NT2/D1 (cell line): ENCODE measurements at regions not wholly inside any gene's neighbourhood (a gene's known extent, or its start where the extent isn't known, plus 50 kb on each side); places are given as distances from the start of the nearest gene placed in this dataset.
"Not testable (repeated sequence)": the region's sequence is repeated elsewhere in the genome, so short reads cannot be mapped to it uniquely, and the experiment has no call there.

Experiments used
- DNase-seq: peaks from one replicate; pipeline ENCODE4 v3.0.0-alpha.2; 2011; ENCODE audit warnings: low read depth, low spot score
- H3K27me3 ChIP-seq: 2 replicates; pipeline ENCODE4 v1.6.0; 2011; ENCODE audit warnings: mild to moderate bottlenecking; ENCODE audit not compliant: insufficient read length, insufficient read depth
- H3K36me3 ChIP-seq: 2 replicates; pipeline ENCODE4 v1.6.1; 2011; ENCODE audit warnings: mild to moderate bottlenecking, low read length, mixed read lengths; ENCODE audit not compliant: insufficient read depth, insufficient read length
- H3K4me1 ChIP-seq: 2 replicates; pipeline ENCODE4 v1.5.1; 2011; ENCODE audit not compliant: insufficient read depth, insufficient read length
- H3K4me3 ChIP-seq: 2 replicates; pipeline ENCODE4 v1.5.1; 2011; ENCODE audit warnings: low read depth; ENCODE audit not compliant: insufficient read length
- H3K9ac ChIP-seq: 2 replicates; pipeline ENCODE4 v1.6.0; 2011; ENCODE audit warnings: low read depth; ENCODE audit not compliant: insufficient read length
- H3K9me3 ChIP-seq: 2 replicates; pipeline ENCODE4 v1.5.1; 2011; ENCODE audit warnings: mild to moderate bottlenecking, low read length; ENCODE audit not compliant: insufficient read depth
- SUZ12 ChIP-seq: IDR thresholded peaks from 2 replicates; pipeline ENCODE4 v1.6.1; 2011; ENCODE audit not compliant: insufficient read length, insufficient read depth; ENCODE audit errors: extremely low read depth
- YY1 ChIP-seq: IDR thresholded peaks from 2 replicates; pipeline ENCODE4 v1.6.1; 2011; ENCODE audit not compliant: insufficient read length, insufficient read depth
- ZNF274 ChIP-seq: IDR thresholded peaks from 2 replicates; pipeline ENCODE4 v1.6.1; 2011; ENCODE audit warnings: mild to moderate bottlenecking, low read depth, low read length

DNA sequence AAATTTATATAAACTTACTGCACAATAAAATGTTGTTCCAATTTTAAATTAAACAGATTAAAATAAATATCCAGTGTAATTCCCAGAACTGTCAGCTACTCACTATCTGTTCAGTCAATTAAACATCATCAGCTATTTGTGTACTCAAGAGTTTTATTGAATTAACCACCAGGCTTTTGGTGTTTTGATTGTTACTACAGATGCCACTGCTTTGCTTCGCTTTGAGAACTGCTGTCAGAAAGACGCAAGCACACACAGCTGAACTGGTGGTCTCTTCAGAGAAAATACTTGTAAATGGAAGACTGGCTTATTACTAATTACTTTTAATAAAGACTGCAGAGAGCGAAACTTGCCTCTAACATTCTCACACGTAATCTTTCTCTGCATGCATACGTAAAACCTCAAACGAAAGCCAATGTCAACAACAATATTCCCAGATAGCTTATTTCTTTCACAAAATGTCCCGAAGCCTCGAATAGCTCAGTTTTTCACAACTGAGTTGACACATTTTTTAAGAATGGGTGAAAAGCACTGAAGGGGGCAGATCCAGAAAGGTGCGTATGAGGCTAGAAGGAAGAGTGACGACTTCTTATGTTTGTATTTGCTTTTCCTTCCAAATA is 259.6 kb upstream of the RPS23 start:
- DNase-seq = no peak
- peaks cover 5% of the 10 kb centered on the region; the same call in 1 of the 2 replicates for H3K9me3 ChIP-seq
- H3K27me3 ChIP-seq = no peaks in the 10 kb centered on the region
- no peaks in the 10 kb centered on the region for H3K4me1 ChIP-seq
- no peak for TF ChIP-seq YY1
- TF ChIP-seq ZNF274 = no peak
- no peak for TF ChIP-seq SUZ12
- no peaks in the 10 kb centered on the region for H3K36me3 ChIP-seq
- no peak overlapping the region for H3K9ac ChIP-seq
- no peak overlapping the region for H3K4me3 ChIP-seq

DNA sequence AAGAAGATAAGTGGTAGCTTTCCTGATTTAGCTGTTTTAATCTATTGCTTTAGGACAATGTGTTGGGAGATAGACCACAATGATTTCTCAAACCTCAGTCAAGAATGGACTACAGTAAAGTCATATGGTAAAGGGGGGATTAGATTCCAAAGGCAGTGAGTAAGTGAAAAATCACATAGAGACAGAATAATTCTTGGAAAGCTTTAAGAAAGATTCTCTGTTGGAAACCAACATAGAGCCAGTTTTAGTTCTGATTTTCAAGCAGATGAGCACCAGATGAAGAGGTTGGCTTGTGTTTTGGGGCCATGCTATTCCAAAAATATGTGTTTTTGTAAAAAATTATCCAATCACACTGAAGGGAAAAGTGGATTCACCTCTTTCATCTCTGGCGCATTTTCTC is 256.8 kb upstream of the RPS23 start:
- no peak overlapping the region for H3K9ac ChIP-seq
- H3K36me3 ChIP-seq = no peaks in the 10 kb centered on the region
- H3K9me3 ChIP-seq = peaks cover 18% of the 10 kb centered on the region; the same call in 1 of the 2 replicates
- H3K27me3 ChIP-seq = no peaks in the 10 kb centered on the region
- H3K4me3 ChIP-seq = no peak overlapping the region
- no peak for DNase-seq
- TF ChIP-seq YY1 (no peak), ZNF274 (no peak), SUZ12 (no peak)
- no peaks in the 10 kb centered on the region for H3K4me1 ChIP-seq

DNA sequence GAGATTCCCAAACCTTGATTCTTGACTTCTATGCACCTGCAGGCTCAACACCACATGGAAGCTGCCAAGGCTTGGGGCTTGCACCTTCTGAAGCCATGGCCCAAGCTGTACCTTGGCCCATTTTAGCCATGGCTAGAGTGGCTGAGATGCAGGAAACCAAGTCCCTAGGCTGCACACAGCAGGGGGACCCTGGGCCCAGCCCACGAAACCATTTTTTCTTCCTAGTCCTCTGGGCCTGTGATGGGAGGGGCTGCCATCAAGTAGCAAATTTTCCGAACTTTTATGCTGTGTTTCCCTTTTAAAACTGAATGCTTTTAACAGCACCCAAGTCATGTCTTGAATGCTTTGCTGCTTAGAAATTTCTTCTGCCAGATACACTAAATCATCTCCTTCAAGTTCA is 253.9 kb upstream of the RPS23 start:
- H3K27me3 ChIP-seq, H3K4me3 ChIP-seq, DNase-seq, H3K4me1 ChIP-seq, H3K9ac ChIP-seq, H3K36me3 ChIP-seq: not testable (repeated sequence)
- H3K9me3 ChIP-seq = peaks cover 18% of the 10 kb centered on the region; the same call in 1 of the 2 replicates

DNA sequence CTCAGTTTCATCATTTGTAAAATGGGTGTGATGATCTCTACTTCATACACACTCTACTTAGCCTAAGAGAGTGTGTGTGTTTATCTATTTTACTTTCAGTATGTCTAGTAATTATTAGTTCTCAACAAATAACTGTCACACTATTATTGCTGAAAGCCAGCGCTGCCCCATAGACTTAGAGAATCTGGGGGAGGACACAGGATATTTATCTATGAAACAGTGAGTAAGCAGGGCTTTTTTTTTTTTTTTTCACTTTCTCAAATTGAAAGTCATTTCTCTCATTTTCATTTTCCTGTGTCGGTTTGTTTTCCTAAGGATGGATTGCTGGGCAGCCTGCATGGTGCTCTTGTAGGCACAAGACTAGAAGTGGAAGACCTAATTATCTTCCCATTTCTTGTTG is 248.4 kb upstream of the RPS23 start:
- no peak for TF ChIP-seq YY1
- TF ChIP-seq ZNF274 = no peak
- no peak for TF ChIP-seq SUZ12
- Histone ChIP-seq H3K9ac (no peak overlapping the region), H3K4me1 (no peaks in the 10 kb centered on the region), H3K36me3 (no peaks in the 10 kb centered on the region), H3K27me3 (no peaks in the 10 kb centered on the region), H3K9me3 (peaks cover 12% of the 10 kb centered on the region; the same call in 1 of the 2 replicates), H3K4me3 (no peak overlapping the region)
- no peak for DNase-seq

DNA sequence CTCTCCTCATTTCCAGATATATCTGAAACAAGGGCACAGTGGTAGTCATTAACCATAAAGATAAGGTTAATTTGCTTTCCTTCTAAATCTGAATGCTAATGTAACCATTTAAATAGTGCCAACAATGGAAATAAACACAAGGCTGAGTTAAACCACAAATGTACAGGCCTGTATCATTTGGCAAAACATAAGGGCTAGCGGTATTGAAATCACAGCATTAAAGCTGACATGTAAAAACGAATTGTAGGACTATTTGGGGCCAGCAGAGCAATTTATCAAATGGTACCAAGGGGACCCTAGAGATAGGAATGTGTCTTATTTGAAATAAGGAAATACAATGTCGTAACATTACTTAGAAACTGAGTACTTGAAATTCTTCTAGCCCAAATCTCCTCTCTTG is 247.5 kb upstream of the RPS23 start:
- Histone ChIP-seq H3K36me3 (no peaks in the 10 kb centered on the region), H3K4me3 (no peak overlapping the region), H3K4me1 (no peaks in the 10 kb centered on the region), H3K27me3 (no peaks in the 10 kb centered on the region), H3K9me3 (0 out of 2 replicates have a peak, but pooled peaks cover 4% of the 10 kb centered on the region), H3K9ac (no peak overlapping the region)
- DNase-seq = no peak
- TF ChIP-seq SUZ12 = no peak
- TF ChIP-seq ZNF274 = no peak
- no peak for TF ChIP-seq YY1

DNA sequence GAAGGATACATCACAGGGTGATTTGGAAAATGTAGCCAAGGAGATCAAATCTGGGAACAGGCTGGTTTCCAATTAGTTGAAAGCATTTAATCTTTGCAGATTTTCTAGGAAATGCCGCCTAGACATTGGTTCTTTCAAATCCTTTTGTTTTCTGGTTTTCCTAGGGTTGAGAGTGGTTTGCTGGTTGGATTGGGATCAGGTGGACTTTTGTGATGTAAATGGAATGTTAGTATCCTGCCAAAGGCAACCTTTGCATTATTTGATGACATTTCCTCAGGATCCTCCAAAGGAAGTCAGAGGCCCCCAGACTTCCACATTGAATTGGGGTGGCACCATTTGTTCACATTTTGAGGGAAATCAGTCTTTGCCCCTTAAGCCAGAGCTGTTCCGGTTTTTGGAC is 245.5 kb upstream of the RPS23 start:
- Histone ChIP-seq H3K36me3 (no peaks in the 10 kb centered on the region), H3K27me3 (no peaks in the 10 kb centered on the region), H3K4me1 (no peaks in the 10 kb centered on the region), H3K4me3 (no peak overlapping the region), H3K9me3 (no peaks in the 10 kb centered on the region), H3K9ac (no peak overlapping the region)
- DNase-seq = no peak
- TF ChIP-seq ZNF274 = no peak
- no peak for TF ChIP-seq YY1
- TF ChIP-seq SUZ12 = no peak

DNA sequence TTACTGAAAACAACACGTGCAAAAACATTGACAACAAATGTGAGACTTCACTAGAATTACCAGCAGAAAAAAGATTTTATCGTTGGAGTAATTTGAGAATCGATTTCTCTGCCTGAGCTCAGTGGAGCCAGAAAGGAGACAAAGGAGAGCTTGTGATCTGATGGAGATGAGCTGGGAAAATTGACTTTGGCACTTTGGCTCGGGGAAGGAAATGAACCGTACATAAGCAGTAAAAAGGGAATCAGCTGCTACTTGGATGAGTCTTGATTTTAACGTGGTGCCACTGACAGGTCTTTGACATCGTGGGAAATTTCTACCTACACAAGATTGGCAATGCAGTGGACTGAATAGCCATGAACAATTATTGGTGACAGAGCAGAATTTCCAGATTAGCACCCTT is 244.7 kb upstream of the RPS23 start:
- H3K4me1 ChIP-seq = no peaks in the 10 kb centered on the region
- H3K9ac ChIP-seq = no peak overlapping the region
- TF ChIP-seq YY1 = no peak
- H3K9me3 ChIP-seq = no peaks in the 10 kb centered on the region
- H3K27me3 ChIP-seq = no peaks in the 10 kb centered on the region
- no peaks in the 10 kb centered on the region for H3K36me3 ChIP-seq
- DNase-seq = no peak
- H3K4me3 ChIP-seq = no peak overlapping the region

DNA sequence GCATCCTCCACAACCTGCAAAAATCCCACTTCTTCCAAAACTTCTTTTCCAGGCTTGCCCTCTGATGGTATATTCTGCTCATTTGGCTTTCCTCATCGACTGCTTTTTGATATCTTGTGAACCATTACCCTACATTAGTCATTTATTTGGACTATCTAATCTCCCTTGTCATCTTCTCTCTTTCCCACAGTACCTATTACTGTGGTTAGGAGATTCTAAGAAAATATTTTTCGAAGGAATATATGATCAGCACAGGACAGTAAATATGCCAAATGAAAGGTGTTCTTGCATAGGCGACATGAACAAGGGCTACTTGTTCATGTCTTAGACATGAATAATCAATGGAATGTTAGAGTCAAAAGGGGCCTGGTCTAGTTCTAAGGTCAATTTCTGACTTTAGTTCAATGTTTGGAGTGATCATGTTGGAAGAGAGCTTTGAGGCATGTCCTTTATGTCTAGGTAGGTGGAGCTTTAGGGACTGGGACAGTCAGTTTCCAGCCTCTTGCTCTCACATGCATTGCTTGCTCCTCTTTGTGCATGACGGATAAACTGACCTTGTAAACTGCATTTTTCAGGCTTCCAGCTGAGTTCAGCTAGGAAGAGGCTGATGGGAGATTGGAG is 243.4 kb upstream of the RPS23 start:
- no peak for DNase-seq
- Histone ChIP-seq H3K27me3 (no peaks in the 10 kb centered on the region), H3K9me3 (no peaks in the 10 kb centered on the region), H3K9ac (no peak overlapping the region), H3K4me1 (no peaks in the 10 kb centered on the region), H3K4me3 (no peak overlapping the region), H3K36me3 (no peaks in the 10 kb centered on the region)
- no peak for TF ChIP-seq SUZ12
- TF ChIP-seq YY1 = no peak
- TF ChIP-seq ZNF274 = no peak
